HCT116 (cell line): ENCODE measurements at regions not wholly inside any gene's neighbourhood (a gene's known extent, or its start where the extent isn't known, plus 50 kb on each side); places are given as distances from the start of the nearest gene placed in this dataset.

Source experiments
- ATAC-seq: fragments of 200-7000 bp; cut with Tn5 transposase; 2 replicates; pipeline ENCODE4 v1.9.1; 2020; ENCODE audit warnings: mild to moderate bottlenecking, moderate library complexity
- BruUV-seq: library from RNA; stranded (reverse); fragments of 400-500 nt; replicated peaks from 2 replicates; lab custom pipeline; 2021; lab: Mats Ljungman, UMichigan
- CTCF ChIA-PET: fragments of 300-600 bp; sonication (Branson Sonifier 250); formaldehyde crosslinking; loops from one replicate; lab custom pipeline; 2021; ENCODE audit warnings: antibody characterized with exemption; lab: Charles Lee
- POLR2A ChIA-PET: fragments of 300-600, 350-600 bp; sonication (Branson Sonifier 250); formaldehyde crosslinking; loops from one replicate; lab custom pipeline; 2021; ENCODE audit warnings: antibody characterized with exemption; lab: Charles Lee
- RAD21 ChIA-PET, 2 experiments: fragments of 300-600 bp; sonication (Branson Sonifier 250); formaldehyde crosslinking; loops; one replicate each; lab custom pipeline; 2023; ENCODE audit warnings: low total read pairs in 2 of 2; ENCODE audit not compliant: uncharacterized antibody in 2 of 2, unreplicated experiment in 2 of 2, low non-redundant PET in 1 of 2; lab: Charles Lee
- DNase-seq: peaks from one replicate; pipeline ENCODE4 v3.0.0-alpha.2; 2010; ENCODE audit warnings: low read depth, low spot score
- H2AFZ ChIP-seq: fragments of 200-600 bp; shearing (Covaris generic), sonication (generic); 2 replicates; pipeline ENCODE4 v1.6.1; 2017; ENCODE audit warnings: low read depth, mixed run types, mixed read lengths, antibody characterized with exemption, low read length; ENCODE audit not compliant: poor library complexity, severe bottlenecking
- H3K27ac ChIP-seq: 2 replicates; pipeline ENCODE4 v1.5.1; 2012; ENCODE audit warnings: low read depth, low read length
- H3K27me3 ChIP-seq: fragments of 200-600 bp; sonication (generic); 2 replicates; pipeline ENCODE4 v1.6.1; 2016; ENCODE audit warnings: mixed run types, low read length, mixed read lengths; ENCODE audit not compliant: insufficient read depth
- H3K36me3 ChIP-seq, 2 experiments: fragments of 200-500 bp in 1 of 2; fragments of 200-600 bp in 1 of 2; sonication (Bioruptor generic) in 1 of 2; sonication (generic) in 1 of 2; 2 replicates each; pipeline versions ENCODE4 v1.5.1 to v1.6.1; 2014 to 2016; ENCODE audit warnings: low read length in 2 of 2, inconsistent platforms in 1 of 2, mixed read lengths in 1 of 2, mixed run types in 1 of 2; ENCODE audit not compliant: insufficient read depth in 2 of 2, control insufficient read depth in 1 of 2
- H3K4me1 ChIP-seq, 2 experiments: fragments of 200-600 bp in 1 of 2; sonication (generic) in 1 of 2; 2 replicates each; pipeline versions ENCODE4 v1.5.1 to v1.6.1; 2012 to 2017; ENCODE audit warnings: low read length in 2 of 2, inconsistent platforms in 1 of 2, mild to moderate bottlenecking in 1 of 2, mixed read lengths in 1 of 2, mixed run types in 1 of 2, moderate library complexity in 1 of 2; ENCODE audit not compliant: insufficient read depth in 2 of 2, control insufficient read depth in 1 of 2
- H3K4me2 ChIP-seq: fragments of 200-600 bp; sonication (generic); 2 replicates; pipeline ENCODE4 v1.6.1; 2017; ENCODE audit warnings: mixed run types, low read length, mixed read lengths
- H3K4me3 ChIP-seq, 2 experiments: fragments of 200-600 bp in 1 of 2; sonication (generic) in 1 of 2; replicated peaks in 1 of 2; 2 replicates each; pipeline ENCODE4 v1.5.1; 2011 to 2016; ENCODE audit warnings: low read length in 2 of 2, control low read depth in 1 of 2, low read depth in 1 of 2, mild to moderate bottlenecking in 1 of 2, mixed read lengths in 1 of 2, mixed run types in 1 of 2
- H3K79me2 ChIP-seq: fragments of 200-600 bp; sonication (generic); 2 replicates; pipeline ENCODE4 v1.6.1; 2017; ENCODE audit warnings: mild to moderate bottlenecking, mixed run types, low read length, moderate library complexity, mixed read lengths; ENCODE audit not compliant: insufficient read depth
- H3K9ac ChIP-seq: fragments of 200-600 bp; sonication (generic); 2 replicates; pipeline ENCODE4 v1.6.1; 2016; ENCODE audit warnings: low read length, mixed read lengths
- H3K9me2 ChIP-seq: fragments of 200-600 bp; sonication (generic), shearing (Covaris generic); 2 replicates; pipeline ENCODE4 v1.6.1; 2017; ENCODE audit warnings: mixed run types, mild to moderate bottlenecking, moderate library complexity; ENCODE audit not compliant: insufficient read depth
- H3K9me3 ChIP-seq, 2 experiments: fragments of 200-500 bp in 1 of 2; fragments of 200-600 bp in 1 of 2; sonication (Bioruptor generic) in 1 of 2; sonication (generic) in 1 of 2; 2 replicates each; pipeline ENCODE4 v1.6.1; 2014 to 2017; ENCODE audit warnings: low read length in 2 of 2, mixed read lengths in 2 of 2, inconsistent platforms in 1 of 2, low read depth in 1 of 2, mild to moderate bottlenecking in 1 of 2, mixed run types in 1 of 2, moderate library complexity in 1 of 2; ENCODE audit not compliant: control insufficient read depth in 1 of 2, insufficient read depth in 1 of 2
- H4K20me1 ChIP-seq: fragments of 200-600 bp; sonication (generic), shearing (Covaris generic); 2 replicates; pipeline ENCODE4 v1.6.1; 2017; ENCODE audit warnings: mixed run types, mild to moderate bottlenecking, moderate library complexity; ENCODE audit not compliant: insufficient read depth
- ATF3 ChIP-seq: IDR thresholded peaks from 2 replicates; pipeline ENCODE4 v1.6.1; 2012
- CBX3 ChIP-seq: IDR thresholded peaks from 2 replicates; pipeline ENCODE4 v1.6.1; 2012; ENCODE audit warnings: low read depth
- EZH2 ChIP-seq: fragments of 200-600 bp; sonication (generic); IDR thresholded peaks from 2 replicates; pipeline ENCODE4 v1.6.1; 2017; ENCODE audit warnings: antibody characterized with exemption, mixed run types
- EZH2phosphoT487 ChIP-seq: fragments of 200-600 bp; IDR thresholded peaks from 2 replicates; pipeline ENCODE4 v1.6.1; 2018; ENCODE audit warnings: antibody characterized with exemption, borderline replicate concordance
- MAX ChIP-seq: IDR thresholded peaks from 2 replicates; pipeline ENCODE4 v1.6.1; 2012
- POLR2A ChIP-seq: IDR thresholded peaks from 2 replicates; pipeline ENCODE4 v1.7.0; 2011; ENCODE audit warnings: borderline replicate concordance; ENCODE audit not compliant: insufficient read depth, insufficient read length; ENCODE audit errors: extremely low read depth
- RAD21 ChIP-seq: IDR thresholded peaks from 2 replicates; pipeline ENCODE4 v1.6.1; 2012; ENCODE audit warnings: low read depth, mild to moderate bottlenecking
- REST ChIP-seq: IDR thresholded peaks from 2 replicates; pipeline ENCODE4 v1.6.1; 2012; ENCODE audit warnings: low read depth
- YY1 ChIP-seq: IDR thresholded peaks from 2 replicates; pipeline ENCODE4 v1.6.1; 2011; ENCODE audit warnings: low read length, low read depth, moderate library complexity, mild to moderate bottlenecking; ENCODE audit not compliant: insufficient replicate concordance; ENCODE audit errors: extremely low read depth
- ZNF274 ChIP-seq: fragments of 200-500 bp; sonication (Bioruptor generic); IDR thresholded peaks from 2 replicates; pipeline ENCODE4 v1.6.1; 2014; ENCODE audit warnings: mild to moderate bottlenecking, low read depth, low read length, inconsistent platforms
- intact Hi-C: fragments of 100-400 bp; cut with micrococcal nuclease; formaldehyde crosslinking; loops from 2 replicates; pipeline ENCODE4 v1.10.0; 2022

GRCh38 chr11:41532413-41532812, 73.0 kb upstream of the LRRC4C start:
- Histone ChIP-seq H4K20me1 (no peaks in the 10 kb centered on the region), H3K9ac (no peak overlapping the region), H3K4me1 (no peaks in the 10 kb centered on the region), H3K27ac (no peak overlapping the region), H3K79me2 (no peaks in the 10 kb centered on the region), H2AFZ (no peak overlapping the region), H3K4me2 (no peak overlapping the region), H3K9me3 (peaks cover 15 to 37% of the 10 kb centered on the region in 2 experiments; a peak in 3 of 4 replicates), H3K27me3 (no peaks in the 10 kb centered on the region), H3K4me3 (no peak overlapping the region), H3K36me3 (no peaks in the 10 kb centered on the region), H3K9me2 (no peaks in the 10 kb centered on the region)
- intact Hi-C loops = no loop called here
- DNase-seq = no peak
- RAD21 ChIA-PET = no interaction called here
- no TSS peak for BruUV-seq
- TF ChIP-seq YY1 = no peak
- no peak for TF ChIP-seq MAX
- no peak for TF ChIP-seq REST
- TF ChIP-seq RAD21 = no peak
- no peak for TF ChIP-seq EZH2
- no peak for TF ChIP-seq EZH2phosphoT487
- no peak for TF ChIP-seq ATF3
- no peak for TF ChIP-seq POLR2A
- no peak for TF ChIP-seq CBX3
- no peak for TF ChIP-seq ZNF274
- CTCF ChIA-PET = no interaction called here
- ATAC-seq = no peak
- POLR2A ChIA-PET = no interaction called here
